ENCODE measurements at regions not wholly inside any gene's neighbourhood (a gene's known extent, or its start where the extent isn't known, plus 50 kb on each side); places are given as distances from the start of the nearest gene placed in this dataset.

GRCh38 chr17:77740481-77740880, 218.0 kb upstream of the TNRC6C start (continued):
- TF ChIP-seq SIX5 (IDR thresholded peaks at IDR 0.05; ENCODE audit: low read depth, low read length) (no peak), RFX5 (IDR thresholded peaks at IDR 0.05; ENCODE audit: borderline replicate concordance, low read depth, low read length) (no peak), SIN3A (conservative IDR thresholded peaks at IDR 0.05 in 1 of 2, IDR thresholded peaks at IDR 0.05 in 1 of 2; ENCODE audit: low read depth in 1 of 2, low read length in 2 of 2) (no peak), ZNF274 (IDR thresholded peaks at IDR 0.05; ENCODE audit: borderline replicate concordance, extremely low read depth, low read length) (no peak)
- TF ChIP-seq, protein P1, sequence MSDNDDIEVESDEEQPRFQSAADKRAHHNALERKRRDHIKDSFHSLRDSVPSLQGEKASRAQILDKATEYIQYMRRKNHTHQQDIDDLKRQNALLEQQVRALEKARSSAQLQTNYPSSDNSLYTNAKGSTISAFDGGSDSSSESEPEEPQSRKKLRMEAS (IDR thresholded peaks at IDR 0.05) = no peak
